CD4-positive, alpha-beta T cell treated with Interleukin-15 for 4 hours (primary cell): ENCODE measurements at regions not wholly inside any gene's neighbourhood (a gene's known extent, or its start where the extent isn't known, plus 50 kb on each side); places are given as distances from the start of the nearest gene placed in this dataset.
"Not testable (repeated sequence)": the region's sequence is repeated elsewhere in the genome, so short reads cannot be mapped to it uniquely, and the experiment has no call there.

ENCODE experiments used
- DNase-seq: peaks from one replicate; pipeline ENCODE4 v3.0.0-alpha.2; 2020; ENCODE audit warnings: low spot score

DNA sequence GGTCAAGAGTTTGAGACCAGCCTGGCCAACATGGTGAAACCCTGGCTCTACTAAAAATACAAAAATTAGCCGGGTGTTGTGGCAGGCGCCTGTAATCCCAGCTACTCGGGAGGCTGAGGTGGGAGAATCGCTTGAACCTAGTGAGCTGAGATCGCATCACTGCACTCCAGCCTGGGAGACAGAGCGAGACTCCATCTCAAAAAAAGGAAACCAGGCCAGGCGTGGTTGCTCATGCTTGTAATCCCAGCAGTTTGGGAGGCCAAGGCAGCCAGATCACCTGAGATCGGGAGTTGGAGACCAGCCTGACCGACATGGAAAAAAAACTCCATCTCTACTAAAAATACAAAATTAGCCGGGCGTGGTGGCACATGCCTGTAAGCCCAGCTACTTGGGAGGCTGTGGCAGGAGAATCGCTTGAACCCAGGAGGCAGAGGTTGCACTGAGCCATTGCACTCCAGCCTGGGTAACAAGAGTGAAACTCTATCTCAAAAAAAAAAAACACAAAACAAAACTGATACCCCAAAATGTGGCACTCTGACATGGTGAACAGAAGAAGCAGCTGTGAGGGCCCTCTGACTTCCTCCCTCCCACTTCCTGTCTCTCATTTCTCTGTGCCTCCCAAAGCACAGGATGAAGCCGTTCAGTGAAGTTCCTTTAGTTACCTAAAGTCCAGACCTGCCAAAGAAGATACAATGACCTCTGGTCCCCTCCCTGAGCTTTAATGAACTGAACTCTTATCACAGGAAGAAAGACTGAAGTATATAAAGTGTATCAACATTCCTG, 93.2 kb upstream of the GRIN2A start:
- not testable (repeated sequence) for DNase-seq

DNA sequence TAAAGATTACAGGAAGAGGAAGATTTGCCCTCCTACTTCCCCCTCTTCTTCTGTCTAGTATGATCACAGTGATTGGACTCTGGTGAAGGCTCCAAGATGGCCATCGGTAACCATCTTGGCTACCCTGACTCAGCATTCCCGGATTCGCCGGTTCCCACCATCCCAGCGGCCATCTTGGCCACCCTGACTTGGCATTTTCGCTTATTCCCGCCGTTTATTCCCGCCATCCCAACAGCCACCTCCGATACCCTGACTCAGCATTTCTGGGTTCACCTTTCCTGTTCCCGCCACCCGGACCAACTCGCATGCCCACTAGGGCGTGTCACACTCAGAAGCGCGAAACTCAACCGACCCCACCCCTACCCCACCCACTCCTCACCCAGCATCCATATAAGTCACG, 95.4 kb upstream of the GRIN2A start:
- no peak for DNase-seq

DNA sequence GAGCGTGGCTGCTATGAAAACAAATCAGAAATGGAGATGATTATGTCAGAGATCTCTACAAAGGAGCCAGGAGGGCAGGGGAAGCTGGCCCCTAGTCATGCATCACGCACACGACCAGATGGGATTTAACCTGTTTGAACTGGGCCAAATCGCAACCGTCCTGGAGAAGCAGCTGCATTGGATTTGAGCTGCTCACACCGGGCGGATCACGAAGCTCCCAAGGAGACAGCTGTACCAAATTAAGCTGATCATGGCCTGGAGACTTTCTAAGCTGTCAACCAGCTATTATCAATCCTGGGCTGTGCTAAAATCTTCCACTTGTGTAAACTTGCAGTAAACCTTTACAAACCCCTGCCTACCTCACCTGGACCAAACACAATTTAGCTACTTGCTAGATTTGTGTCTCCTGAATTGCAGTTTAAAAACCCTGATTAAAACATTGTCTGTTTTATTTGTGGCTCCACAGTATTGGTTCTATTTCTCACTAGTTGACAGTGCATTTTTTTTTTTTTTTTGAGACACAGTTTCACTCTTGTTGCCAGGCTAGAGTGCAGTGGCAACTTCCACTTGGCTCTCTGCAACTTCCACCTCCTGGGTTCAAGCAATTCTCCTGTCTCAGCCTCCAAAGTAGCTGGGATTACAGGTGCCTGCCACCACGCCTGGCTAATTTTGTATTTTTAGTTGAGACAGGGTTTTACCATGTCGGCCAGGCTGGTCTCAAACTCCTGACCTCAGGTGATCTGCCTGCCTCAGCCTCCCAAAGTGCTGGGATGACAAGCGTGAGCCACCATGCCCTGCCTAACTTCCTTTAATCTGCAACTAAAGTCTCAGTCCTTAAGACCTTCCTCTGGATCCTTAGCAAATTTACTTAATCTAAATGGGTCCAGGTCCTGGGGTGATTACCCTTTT, 98.3 kb upstream of the GRIN2A start:
- no peak for DNase-seq

DNA sequence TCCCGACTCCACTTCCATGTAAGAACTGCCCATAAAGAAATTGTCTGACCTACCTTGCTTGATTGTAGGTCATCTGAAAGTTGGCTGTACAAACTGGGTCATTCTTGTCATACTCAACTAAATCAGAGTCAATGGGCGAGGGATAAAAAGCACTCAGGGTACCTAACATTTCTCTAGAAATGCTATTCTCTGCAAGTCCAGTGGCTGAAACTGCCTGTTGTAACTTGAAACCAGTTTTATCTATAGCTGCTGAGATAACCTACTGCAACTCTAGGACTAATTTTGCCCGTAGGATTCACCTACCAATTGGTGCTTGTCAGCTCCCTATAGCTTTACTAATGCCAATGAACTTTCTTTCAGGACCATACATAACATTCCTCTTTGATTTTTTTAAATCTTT, 100.1 kb upstream of the GRIN2A start:
- no peak for DNase-seq

DNA sequence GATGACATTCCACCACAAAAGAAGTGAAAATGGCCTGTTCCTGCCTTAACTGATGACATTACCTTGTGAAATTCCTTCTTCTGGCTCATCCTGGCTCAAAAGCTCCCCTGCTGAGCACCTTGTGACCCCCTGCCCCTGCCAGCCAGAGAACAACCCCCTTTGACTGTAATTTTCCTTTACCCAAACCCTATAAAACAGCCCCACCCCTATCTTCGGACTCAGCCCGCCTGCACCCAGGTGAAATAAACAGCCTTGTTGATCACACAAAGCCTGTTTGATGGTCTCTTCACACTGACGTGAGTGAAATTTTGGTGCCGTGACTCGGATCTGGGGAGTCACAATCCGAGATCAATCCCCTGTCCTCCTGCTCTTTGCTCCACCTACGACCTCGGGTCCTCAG, 101.0 kb upstream of the GRIN2A start:
- DNase-seq = not testable (repeated sequence)

DNA sequence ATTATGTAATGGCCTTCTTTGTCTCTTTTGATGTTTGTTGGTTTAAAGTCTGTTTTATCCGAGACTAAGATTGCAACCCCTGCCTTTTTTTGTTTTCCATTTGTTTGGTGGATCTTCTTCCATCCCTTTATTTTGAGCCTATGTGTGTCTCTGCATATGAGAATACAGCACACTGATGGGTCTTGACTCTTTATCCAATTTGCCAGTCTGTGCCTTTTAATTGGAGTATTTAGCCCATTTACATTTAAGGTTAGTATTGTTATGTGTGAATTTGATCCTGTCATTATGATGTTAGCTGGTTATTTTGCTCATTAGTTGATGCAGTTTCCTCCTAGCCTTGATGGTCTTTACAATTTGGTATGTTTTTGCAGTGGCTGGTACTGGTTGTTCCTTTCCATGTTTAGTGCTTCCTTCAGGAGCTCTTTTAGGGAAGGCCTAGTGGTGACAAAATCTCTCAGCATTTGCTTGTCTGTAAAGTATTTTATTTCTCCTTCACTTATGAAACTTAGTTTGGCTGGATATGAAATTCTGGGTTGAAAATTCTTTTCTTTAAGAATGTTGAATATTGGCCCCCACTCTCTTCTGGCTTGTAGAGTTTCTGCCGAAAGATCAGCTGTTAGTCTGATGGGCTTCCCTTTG, 95.3 kb upstream of the ATF7IP2 start:
- not testable (repeated sequence) for DNase-seq

DNA sequence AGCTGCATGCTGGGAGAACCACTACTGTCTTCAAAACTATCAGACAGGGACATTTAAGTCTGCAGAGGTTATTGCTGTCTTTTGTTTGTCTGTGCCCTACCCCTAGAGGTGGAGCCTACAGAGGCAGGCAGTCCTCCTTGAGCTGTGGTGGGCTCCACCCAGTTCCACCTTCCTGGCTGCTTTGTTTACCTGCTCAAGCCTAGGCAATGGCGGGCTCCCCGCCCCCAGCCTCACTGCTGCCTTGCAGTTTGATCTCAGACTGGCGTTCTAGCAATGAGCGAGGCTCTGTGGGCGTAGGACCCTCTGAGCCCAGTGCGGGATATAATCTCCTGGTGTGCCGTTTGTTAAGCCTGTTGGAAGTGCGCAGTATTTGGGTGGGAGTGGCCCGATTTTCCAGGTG, 93.7 kb upstream of the ATF7IP2 start:
- not testable (repeated sequence) for DNase-seq

DNA sequence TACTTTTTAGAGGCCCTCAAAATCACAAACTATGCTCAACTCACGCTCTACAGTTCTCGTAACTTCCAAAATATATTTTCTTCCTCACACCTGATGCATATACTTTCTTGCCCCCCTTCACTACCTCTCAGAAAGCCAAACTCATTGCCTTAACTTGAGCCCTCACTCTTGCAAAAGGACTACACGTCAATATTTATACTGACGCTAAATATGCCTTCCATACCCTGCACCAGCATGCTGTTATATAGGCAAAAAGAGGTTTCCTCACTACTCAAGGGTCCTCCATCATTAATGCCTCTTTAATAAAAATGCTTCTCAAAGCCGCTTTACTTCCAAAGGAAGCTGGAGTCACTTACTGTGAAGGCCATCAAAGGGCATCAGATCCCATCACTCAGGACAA, 92.9 kb upstream of the ATF7IP2 start:
- not testable (repeated sequence) for DNase-seq

DNA sequence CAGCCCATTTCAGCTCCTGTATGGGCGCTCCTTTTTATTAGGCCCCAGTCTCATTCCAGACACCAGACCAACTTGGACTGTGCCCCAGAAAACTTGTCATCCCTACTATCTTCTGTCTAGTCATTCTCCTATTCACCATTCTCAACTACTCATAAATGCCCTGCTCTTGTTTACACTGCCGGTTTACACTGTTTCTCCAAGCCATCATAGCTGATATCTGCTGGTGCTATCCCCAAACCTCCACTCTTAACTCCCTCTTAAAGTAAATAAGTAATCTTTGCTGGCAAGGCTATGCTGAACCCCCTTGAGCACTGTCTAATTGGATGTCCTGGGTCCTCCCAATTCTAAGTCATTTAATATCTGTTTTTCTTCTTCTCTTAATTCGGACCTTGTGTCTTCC, 91.7 kb upstream of the ATF7IP2 start:
- not testable (repeated sequence) for DNase-seq

DNA sequence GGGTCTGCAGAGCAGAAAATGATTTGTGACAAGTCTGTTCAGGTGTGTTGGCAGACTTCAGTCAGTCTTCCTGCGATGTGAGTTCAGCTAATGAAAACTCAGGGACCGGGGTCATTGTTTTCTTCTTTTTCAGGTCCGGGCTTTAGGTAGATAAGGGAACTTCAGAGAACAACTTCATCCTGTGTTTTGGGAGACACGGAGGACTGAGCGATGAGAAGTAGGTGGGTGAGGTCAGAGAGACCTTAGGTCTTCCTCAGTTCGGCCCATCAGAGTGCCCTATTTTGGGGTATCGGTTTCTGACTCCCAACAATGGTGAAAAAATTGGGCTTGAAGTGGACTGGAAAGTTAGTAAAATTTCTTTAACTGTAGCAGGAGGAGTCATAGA, 88.9 kb upstream of the ATF7IP2 start:
- no peak for DNase-seq

DNA sequence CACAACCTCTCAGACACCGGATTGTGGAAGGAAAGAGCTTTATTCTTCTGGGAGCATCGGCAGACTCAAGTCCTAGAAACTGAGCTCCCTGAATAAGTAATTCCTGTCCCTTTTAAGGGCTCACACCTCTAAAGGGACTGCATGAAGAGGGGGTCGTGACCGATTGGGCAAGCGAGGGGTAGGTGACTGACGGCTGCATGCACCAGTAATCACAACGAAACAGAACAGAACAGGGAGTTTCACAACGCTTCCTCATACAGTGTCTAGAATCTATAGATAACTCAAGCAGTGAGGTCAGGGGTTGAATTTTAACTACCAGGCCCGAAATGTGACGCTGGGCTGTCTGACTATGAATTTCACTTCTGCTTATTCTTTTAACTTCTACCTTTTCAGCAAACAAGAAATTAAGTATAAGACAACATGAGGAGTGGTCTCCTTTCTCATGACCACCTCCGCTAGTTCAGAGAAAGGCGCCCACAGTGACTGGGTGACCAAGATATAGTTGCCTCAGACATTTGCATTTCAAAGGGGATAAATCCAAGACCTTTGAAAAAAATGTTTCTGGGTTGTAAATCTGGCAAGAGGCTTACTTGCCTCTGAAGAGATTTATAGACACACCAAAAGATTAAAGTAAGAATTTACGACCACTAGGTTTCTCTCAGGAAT, 88.4 kb upstream of the ATF7IP2 start:
- DNase-seq = no peak

DNA sequence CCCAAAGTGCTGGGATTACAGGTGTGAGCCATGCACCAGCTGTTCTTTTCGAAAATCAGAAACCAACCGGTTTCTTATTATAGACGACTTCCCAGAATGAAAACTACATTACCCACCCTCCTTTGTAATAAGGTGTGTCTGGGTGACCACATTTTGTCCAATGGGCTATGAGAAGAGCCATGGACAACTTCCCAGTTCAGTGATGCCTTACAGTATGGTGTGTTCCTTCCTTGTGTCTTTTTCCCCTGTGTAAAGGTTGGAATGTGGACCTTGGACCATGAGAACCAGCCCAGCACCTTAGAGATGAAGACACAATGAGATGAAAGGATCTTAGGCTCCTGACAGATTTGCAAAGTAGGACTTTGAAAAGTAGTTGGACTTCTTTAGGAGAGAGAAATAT, 85.0 kb upstream of the ATF7IP2 start:
- DNase-seq = no peak

DNA sequence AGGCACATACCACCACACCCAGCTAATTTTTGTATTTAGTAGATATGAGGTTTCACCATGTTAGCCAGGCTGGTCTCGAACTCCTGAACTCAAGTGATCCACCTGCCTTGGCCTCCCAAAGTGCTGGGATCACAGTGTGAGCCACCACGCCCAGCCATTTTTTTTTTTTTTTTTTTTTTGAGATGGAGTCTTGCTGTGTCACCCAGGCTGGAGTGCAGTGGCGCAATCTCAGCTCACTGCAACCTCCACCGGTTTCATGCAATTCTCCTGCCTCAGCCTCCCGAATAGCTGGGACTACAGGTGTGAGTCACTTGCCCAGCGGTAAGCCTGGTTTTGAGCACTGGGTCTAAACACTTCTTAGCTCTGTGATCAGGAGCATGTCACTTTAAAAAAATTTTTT, 84.3 kb upstream of the ATF7IP2 start:
- DNase-seq = not testable (repeated sequence)

DNA sequence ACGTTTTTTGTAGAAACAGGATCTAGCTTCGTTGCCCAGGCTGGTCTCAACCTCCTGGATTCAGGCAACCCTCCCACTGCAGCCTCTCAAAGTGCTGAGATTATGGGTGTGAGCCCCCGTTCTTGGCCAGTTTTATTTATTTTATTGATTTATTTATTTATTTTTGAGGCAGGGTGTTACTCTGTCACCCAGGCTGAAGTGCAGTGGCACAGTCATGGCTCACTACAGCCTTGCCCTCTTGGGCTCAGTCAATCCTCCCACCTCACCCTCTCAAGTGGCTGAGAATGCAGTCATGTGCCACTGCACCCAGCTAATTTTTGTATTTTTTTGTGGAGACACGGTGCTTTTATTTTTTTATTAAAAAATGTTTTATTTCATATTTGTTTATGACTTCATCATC, 79.9 kb upstream of the ATF7IP2 start:
- no peak for DNase-seq

DNA sequence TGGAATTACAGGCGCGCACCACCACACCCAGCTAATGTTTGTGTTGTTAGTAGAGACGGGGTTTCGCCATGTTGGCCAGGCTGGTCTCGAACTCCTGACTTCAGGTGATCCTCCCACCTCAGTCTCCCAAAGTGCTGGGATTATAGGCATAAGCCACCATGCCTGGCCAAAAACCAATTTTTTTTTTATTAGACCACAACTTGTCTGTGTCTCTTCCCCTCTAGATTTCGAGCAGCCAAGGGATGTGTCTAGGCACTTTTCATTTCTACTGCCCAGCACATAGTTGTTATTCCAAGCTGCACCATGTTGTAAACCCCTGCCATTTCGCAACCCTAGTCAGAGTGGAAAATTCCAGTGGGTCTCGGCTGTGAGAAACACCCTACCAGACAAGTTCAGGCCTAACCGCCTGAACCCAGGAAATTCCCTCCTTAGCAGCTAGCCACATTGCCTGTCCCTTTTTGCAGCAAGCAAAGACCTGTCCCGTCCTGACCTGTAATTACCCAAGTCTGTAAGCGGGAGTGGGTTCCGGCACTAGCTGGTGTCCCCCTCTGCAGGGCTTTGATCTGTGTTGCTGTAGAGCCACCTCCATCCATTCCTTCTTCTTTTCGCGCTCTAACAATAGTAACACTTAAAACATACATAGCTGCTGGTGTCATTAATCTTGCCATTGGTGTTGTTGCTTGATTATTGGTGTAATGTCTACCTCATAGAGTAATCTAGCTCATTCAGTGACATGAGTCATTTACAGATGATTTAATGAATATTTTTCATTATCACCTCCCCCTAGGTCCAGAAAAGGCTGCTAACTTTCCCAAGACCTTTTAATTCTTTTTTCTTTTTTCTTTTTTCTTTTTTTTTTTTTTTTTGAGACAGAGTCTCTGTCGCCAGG, 77.3 kb upstream of the ATF7IP2 start:
- DNase-seq = no peak

DNA sequence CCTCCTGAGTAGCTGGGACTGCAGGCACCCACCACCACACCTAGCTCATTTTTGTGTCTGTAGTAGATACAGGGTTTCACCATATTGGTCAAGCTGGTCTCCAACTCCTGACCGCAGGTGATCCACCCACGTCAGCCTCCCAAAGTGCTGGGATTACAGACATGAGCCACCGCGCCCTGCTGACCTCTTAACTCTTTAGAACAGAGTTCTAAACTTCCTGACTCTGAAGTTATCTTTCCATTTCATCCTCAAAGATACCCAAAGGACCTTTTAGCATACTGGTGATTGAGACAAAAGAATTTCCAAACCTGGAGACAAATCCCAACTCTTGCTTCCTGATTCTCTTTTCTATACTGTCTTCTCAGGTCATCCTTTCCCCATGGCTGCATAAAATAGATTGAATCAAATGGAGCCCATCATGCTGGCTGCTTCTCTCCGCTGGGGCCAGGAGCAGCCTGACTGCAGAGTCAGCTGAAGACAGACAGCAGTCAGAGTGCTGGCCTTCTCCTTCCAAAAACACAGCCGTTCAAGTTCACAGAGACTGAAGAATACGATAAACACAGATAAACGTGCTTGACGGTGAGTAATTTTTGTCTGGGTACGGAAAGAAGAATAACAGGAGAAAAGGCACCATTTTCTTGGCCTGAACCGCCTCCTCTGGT, 76.5 kb upstream of the ATF7IP2 start:
- DNase-seq = no peak

DNA sequence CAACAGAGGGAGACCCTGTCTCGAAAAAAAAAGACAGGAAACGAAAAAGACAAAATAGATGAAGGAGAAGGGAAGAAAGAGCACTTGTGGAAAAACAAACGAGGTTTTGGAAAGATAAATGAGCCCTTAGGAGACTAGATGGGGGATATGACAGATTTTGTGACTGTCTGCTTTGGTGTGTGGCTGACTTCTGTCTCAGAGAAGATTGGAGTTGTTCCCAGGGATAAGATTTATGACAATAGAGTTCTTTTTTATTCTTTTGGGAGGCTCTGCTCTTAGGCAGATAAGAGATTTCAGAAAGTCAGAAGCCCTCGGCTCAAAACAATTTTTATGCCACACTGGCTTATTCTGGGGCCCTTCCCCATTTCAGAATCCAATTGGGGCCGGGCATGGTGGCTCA, 73.9 kb upstream of the ATF7IP2 start:
- DNase-seq = no peak

DNA sequence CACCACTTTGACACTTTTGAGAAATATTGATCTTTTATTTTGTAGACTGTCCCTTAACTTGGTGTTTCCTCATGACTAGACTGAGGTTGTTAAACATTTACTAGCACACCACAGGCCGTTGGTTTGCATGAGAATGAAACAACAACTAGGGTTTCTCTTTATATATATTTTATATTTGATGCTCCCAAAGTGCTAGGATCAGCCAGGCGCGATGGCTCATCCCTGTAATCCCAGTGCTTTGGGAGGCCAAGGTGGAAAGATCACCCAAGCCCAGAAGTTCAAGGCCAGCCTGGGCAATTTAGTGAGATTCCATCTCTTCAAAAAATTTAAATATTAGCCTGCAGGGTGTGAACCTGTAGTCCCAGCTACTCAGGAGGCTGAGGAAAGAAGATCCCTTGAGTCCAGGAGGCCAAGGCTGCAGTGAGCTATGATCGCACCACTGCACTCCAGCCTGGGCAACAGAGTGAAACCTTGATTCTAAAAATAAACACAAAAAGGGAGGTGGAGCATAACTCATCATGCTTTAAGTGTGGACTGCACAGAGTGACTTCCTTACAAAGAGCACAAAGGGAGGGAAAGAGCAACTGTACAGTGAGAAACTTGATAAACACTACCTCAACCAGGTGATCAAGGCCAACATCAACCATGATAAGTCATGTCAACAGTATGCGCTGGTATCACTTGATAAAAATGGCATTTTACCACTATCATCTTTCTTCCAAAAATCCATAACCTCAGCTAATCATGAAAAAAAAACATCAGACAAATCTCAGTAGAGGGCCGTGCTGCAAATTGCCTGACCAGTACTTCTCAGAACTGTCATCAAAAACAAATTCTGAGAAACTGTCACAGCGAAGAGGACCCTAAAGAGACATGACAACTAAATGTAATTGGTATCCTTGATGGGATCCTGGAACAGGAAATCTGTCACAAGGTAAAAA, 72.8 kb upstream of the ATF7IP2 start:
- no peak for DNase-seq

DNA sequence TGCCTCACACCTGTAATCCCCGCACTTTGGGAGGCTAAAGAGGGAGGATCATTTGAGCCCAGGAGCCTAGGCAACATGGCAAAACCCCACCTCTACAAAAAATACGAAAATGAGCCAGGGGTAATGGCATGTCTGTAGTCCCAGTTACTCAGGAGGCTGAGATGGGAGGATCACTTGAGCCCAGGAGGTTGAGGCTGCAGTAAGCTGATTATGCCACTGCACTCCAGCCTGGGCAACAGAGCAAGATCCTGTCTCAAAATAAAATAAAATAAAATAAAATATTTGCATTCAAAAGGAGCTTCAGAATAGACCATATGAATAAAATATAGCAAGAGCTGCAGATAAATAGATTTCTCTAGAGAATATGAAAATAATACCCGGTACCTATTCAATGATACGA, 71.5 kb upstream of the ATF7IP2 start:
- no peak for DNase-seq

DNA sequence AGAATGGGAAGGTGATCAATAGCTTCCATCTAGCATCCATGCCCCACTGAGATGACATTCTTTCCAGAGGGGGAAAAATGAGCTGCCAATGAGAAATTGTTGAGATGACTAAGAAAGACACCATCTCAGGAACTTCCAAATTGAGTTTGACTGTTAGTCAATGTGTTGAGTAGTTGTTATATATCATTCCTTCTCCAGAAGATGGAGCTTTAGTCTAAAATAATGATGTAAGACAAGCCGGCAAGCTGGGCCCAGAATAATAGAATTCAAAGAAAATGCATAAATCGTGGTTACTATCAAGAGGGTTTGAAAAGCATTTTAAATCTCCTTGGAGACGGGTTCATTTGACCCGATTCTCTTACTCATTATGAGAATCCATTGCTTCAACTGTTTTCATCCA, 71.0 kb upstream of the ATF7IP2 start:
- DNase-seq = peak; percentile 20
